Mesenteric fat pad (tissue), 1 donor: ENCODE measurements at regions not wholly inside any gene's neighbourhood (a gene's known extent, or its start where the extent isn't known, plus 50 kb on each side); places are given as distances from the start of the nearest gene placed in this dataset.

ENCODE experiments used
- DNase-seq: peaks from one replicate; pipeline ENCODE4 v3.0.0-alpha.2; 2020; ENCODE audit warnings: low spot score
- donor health status: DM: yes; HTN: yes; CAD: no.

DNA sequence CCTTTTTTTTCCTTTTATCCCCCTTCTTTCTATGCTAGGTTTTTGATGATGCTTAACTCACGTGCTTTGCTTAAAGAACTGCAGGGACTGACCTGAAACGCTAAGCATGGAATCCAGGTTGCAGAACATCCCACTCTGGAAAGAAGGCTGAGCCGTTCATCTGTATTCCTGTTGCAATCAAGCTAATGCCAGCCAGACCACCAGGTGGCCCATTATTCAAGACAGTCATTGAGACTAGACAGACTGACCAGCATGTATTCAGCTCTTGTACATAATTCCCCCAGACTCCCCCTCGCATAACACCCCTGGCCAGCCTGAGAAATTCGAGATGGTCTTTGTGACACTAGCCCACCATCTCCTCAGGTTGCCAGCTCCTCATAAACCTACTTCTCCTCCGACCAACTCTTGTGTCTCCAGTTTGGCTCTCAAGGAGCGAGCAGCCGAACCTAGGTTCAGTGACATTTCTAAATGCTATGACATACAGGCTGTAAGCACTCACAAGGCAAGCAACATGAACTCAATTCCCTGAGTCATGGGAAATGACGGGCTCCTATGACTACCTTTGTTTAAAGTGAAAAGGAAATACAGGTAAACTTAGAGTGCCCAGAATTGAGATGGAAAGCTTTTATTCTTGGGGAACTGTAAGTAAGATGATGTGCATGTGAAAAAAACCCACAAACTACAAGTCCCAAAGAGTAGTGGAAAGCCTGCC lies 309.3 kb upstream of the CDYL start:
- no peak for DNase-seq

DNA sequence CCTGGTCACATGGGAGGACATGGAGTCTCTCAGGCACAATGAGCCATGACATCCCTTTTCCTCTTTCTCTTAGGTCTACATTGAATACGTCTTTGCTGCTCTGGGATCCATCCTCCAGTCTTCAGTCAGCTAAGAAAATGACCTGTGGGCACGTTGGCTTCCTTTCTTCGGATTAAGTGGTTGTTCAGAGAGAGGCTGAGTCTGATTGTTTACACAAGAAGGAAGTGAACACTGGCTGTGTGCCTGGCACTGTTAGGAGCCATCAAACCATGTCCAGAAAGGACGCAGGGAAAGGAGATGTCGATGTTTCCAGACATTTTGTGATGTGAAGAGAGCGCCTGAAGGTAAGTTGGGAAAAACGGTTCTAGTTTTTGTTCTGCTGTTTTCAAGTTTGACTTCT lies 309.9 kb upstream of the CDYL start:
- DNase-seq, result no peak

DNA sequence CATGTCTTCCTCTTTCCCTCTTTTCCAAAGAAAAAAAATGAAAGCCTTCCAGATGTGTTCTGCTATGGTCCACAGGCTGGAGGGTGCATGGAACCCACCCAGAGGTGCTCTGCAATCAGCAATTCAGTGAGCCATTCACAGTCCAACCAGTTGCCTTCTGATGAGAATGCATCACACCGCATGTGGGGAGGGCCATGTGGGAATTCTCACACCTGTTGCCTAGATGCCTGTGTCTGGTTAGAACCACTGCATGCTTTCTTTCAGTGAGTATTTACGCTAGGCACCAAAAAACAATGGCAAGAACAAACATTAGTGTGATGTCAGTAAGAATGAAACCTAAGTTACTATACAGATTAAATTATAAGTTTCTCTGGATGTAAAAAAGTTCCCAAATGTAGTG lies 311.6 kb upstream of the CDYL start:
- DNase-seq, result no peak

DNA sequence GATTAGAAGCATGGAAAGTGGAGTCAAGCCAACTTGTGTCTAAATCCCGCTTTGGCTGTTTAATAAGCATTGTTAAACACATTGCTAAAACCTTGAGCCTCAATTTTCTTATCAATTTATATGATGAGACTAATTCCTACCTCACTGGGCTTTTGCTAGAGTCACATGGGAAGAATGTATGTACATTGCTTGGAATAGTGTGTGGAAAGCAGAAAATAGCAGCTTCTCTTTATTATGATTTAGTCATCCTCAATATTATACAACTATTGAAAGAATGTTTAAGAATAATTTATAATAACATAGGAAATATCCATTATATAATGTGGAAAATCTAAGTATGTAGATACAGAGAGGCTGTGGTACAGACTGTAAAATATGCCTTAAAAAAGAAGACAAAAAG lies 313.0 kb upstream of the CDYL start:
- DNase-seq, result no peak

DNA sequence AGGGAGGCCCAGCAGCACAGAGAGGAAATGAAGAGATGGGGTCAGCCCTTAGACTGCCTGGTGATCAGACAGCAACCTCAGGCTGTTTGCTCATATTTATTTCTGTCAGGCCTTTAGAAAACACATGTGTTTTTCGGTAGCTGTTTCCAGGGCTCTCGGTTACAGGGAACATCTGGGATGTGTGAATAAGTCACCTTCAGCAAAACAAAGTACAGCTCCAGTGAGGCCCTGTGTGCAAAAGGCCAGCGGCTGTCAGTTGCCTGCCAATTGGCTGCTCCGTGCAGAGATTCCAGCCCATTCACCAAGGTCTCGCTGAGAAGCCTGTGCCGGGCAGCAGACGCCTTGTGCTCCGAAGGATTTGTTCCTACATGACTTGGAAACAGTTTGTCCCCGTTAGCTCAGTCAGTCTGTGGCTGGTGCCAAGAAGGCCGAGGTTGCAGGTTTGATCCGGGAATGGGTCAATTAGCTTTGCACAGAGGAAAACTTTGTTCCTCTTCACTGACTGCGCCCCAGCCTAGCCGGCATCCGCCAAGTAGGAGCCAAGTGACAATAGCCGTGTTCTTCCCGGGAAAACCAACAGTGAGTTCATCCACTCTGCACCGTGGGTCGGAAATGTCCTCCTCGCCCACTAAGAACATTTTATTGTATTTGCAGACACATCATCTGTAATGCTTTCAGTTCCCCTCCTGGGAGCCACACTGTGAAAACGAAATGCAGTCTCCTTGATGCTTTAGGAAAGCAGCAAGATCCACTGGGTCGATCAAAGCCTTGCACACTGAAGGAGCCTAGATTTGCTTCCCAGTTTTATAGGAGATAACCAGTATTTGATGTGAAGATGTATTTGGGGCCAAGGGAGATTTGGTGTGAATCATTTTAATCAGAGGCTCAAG lies 315.4 kb upstream of the CDYL start:
- DNase-seq, result no peak

DNA sequence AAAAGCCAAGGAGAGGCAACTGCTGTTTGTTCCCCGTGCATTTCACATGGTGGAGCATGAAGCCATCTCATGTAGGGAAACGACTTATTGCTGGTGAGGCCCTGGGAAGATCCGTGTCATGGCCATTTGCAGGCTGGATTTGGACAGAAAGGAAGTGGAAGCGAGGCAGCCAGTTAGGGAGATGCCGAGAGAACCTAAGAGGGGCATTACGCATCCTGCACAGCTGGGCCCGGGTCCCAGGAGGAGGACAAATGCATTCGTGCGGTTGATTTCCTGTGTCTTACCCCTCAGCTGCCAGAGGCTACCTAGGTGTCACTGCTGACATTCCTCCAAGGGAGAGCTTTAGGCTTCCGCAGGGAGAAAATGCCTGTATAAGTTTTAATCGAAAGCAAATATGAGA lies 316.2 kb upstream of the CDYL start:
- DNase-seq, result no peak

DNA sequence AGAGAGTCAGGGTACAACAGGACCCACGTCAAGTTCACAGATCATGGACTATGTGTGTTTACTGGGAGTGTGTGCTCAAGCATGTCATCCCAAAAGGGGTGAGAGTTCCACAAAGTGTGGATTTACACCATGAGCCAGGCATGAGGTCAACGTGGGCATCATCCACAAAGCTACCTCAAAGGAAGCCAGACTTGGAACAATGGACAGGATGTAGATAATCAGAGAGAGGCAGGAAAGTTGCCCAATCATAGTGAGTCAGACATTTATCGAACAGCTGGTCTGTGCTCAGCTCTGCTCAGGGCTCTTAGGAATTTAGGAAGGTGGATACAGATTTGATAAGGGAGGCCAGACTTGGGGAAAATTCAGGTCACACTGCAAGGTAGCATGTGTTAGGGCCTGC lies 317.2 kb upstream of the CDYL start:
- DNase-seq, result no peak

DNA sequence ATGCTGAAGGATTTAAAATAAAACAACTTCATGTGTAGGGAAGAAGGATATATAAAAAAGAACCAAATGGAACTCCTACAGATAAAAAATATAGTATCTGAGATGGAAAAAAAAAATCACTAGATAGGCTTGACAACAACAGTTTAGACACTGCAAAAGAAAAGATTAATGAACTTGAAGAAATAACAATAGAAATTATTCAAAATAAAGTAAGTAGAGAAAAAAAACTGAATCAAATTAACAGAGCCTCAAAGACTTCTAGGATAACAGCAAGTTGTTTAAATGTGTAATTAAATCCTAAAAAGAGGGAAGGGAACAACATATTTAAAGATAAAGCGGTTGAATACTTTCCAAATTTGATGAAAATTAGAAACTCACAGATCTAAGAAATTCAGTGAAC lies 316.3 kb upstream of the ECI2 start:
- DNase-seq, result no peak

DNA sequence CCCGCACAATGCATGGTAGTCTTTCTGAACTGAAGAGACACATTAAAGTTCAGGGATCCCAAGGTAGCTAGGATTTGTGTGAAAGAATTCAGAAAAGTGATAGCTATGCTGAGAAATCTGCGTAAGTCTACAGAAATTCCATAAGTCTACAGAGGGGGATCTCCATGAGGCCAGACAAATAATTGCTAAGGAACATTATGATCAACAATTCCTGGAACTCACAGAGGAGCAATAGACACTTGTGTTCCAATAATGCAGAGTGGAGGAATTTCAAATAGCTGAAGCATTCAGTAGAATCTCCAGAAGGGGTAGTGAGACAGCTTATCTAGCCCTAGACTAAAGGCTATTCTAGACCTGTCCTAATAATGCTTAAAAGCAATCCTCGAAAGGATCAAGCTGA lies 315.7 kb upstream of the ECI2 start:
- DNase-seq, result no peak

DNA sequence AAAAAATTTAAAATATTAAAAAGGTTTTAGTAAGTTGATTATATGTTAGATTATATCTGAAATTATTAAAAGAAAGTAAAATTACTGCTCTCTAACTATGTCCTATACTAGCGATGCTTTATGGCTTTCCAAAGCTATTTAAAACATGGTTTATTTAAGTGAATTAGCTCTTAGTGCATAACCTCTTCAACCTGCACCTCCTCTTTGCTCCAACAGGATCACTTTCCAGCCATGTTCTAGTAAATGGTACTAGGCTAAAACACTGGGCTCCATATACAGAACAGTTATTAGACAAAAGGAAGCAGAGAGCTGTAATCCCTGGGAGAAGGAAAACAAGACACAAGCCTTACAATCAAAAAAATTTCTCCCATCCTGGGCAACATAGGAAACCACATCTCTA lies 314.9 kb upstream of the ECI2 start:
- DNase-seq, result no peak

DNA sequence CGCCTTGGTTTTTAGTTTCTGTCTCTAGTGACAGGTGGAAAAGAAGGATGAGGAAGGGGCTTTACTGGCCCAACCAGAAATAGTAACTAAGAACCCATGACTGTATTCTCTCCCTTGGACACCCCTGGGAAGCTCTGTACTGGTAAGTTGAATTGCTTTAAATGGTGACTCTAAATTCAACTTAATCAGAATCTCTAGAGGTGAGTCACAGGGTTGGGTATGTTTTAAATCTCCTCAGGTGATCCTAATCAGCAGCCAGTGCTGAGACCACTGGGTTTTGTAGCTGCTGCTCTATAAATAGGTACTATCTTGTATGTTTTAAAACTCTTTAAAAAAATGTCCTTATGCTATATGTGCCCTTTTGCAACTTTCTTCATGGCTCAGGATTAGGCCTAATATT lies 314.0 kb upstream of the ECI2 start:
- DNase-seq, result no peak

DNA sequence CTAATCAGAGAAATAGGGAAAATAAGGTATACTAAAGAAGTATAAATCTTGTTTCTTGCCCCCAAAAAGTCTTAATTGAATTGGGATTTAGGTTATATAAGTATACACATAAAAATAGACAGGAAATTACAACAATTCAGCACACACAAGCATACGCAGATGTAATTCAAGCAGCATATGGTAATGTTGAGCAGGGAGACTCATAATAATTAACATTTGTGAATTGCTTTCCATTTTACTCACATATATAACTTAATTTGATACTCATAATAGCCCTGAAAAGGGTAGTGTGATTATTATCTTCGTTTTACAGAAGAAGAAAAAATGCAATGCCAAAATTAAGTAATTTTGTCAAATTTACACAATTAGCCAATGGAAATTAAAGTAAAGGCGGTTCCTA lies 313.5 kb upstream of the ECI2 start:
- DNase-seq, result no peak

DNA sequence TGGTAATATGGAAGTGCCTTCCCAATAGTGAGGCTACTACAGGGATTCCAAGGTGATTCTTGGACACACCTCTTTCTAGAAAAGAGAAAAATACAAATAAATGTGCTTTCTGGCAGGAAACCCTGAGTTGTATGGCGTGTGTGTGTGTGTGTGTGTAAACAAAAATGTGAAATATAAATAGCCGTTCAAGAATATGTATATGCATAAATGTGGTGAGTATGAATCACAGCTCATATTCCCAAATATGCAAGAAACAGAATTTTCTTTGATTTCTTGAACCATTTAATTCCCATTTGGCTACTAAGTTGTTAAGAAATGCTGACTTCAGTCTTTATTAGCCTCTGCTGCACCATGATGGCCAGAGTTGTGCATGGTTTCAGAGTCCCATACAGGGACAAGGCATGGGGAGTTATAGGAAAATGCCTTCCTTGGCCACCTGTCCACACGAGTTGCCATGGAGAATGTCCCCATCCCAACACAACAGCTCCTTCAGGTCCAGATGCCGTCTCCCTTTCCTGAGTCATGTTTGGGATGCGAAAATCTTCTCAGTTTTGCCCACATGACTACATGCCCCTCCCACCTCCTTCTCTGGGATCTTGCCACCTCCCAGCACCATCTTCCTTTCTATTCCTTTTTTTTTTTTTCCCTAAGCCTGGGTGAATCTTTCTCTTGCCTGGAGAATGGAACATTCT lies 312.4 kb upstream of the ECI2 start:
- no peak for DNase-seq

DNA sequence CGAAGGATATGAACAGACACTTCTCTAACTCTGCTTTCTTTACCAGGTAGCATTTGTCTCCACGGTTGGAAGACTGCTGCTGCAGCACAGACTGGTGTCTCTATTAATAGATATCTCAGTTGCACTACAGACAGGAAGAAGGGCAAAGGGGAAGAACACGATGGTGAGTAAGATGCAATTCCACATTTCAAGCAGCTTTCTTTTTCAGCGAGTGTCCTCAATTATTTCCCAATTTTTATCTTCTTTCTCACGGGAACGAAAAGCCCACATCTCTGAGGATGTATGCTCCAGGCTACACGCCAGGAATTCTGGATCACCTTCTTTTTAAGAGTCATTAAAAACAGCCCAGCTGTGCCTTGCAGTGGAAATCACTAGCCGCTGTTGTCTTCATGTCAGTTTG lies 311.6 kb upstream of the ECI2 start:
- no peak for DNase-seq

DNA sequence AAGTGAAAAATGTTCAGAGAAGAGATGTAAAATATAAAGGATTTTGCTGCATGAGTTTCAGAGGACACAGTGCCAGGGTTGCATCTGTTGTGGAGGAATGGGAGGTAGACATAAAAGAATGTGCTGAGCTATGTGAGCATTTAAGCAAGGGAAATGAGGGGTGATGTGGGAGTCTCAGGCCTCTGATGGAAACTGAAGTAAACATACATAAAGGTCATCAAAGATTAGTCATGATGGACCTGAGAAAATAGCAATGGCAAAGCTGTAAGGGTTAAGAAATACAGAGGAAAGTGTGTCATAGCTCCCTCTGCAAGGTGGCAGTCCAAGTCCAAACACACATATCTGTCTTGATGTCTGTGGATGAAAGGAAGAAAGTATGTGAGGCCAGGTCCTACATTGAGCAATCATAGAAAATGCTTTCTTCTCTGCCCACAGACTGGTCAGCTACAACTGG lies 306.6 kb upstream of the ECI2 start:
- no peak for DNase-seq

DNA sequence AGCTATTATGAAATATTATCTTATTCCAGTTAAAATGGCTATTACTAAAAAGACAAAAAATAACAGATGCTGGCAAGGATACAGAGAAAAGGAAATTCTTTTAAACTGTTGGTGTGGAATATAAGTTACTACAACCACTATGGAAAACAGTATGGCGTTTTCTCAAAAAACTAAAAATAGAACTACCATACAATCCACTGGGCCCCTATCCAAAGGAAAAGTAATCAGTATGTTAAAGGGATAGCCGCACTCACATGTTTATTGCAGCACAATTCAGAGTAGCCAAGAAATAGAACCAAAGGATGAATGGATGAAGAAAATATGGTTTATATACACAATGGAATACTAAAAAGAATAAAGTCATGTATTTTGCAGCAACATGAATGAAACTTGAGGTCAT lies 303.8 kb upstream of the ECI2 start:
- DNase-seq, result no peak

DNA sequence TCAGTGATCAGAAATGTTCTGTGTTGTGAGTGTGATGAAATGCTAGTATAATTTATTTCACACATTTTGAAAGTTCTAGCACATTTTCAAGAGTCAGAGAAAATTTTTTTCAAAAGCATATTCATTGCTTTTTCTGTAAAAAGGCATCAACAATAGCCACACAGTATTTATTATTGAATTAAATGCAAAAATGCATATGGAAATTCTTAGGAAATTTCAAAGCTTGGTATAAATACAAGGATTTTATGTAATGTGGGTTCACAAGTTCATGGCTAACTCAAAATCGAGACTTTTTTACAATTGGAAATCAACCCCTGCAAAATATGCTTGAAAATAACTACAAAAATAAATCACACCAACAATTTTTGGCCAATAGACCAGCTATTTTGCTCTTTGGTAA lies 302.0 kb upstream of the ECI2 start:
- no peak for DNase-seq

DNA sequence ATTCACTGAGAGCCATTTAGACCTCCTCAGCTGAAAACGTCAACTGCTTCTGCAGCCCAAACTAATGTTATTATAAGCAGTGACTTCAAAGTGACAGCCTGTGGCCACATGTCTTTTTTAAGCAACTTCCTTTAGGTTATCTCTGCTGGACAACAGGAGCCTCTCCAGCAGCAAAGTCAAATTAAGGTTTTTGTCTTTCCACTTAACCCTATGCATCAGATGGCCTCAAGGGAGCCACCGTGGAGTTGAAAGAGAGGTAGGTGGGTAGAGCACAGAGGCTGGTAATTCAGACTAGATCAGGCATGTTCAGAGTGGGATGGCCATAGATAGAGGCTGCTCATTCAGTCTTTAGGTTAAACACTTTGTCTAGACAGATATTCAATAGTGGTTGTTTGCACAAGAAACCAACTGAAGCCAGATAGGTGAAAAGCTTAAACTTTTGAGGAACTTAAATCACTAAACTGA lies 300.6 kb upstream of the ECI2 start:
- no peak for DNase-seq

DNA sequence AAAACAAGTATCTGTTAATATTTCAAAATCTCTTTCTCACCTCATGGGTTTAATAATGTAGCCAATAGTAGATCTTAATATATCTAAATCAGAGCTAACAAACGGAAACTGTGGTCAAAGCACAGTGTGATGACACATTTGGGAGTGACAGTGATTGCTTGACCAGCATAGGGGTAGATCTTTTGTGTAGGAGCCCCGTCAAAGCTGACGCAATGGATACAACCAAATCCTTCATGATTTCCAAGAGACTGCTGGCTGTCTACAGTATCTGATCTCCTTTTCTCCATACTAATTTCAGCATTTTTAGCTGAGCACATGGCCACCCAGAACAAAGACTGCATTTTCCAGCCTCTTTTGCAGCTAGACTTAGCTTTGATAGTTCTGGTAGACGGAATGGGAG lies 299.3 kb upstream of the ECI2 start:
- DNase-seq, result no peak

DNA sequence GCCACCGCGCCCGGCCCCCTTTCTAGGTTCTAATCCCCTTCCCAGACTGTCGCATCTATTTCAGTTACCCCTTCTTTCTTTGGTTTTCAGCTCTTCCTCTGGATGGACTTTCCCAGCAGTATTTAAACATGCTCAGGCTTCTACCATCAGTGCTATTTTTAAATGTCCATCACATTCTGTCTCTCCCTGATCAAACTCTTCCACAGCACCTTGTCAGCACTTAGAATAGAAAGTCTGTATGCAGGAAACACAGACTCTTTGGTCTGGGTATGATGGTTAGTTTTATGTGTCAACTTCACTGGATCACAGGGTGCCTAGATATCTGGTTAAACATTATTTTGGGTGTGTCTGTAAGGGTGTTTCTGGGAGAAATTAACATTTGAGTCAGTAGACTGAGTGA lies 297.8 kb upstream of the ECI2 start:
- no peak for DNase-seq

DNA sequence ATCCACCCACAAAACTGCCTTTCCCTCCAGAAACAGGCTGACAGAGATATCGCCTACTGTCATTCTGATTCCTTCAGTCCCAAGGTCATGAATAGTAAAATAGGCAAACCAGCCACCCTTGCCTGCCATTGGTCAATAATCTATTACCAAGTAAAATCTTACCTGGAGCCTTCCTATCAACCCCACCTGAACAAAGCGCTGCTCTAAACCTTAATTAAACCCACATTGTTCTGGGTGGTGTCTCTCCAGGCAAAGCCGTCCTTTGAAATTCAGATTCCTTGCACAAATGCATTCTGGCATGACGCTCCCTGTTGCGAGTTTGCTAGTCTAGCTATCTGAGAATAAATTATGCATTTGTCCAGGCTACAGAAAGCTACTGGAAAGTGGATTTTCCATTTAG lies 291.6 kb upstream of the ECI2 start:
- no peak for DNase-seq

DNA sequence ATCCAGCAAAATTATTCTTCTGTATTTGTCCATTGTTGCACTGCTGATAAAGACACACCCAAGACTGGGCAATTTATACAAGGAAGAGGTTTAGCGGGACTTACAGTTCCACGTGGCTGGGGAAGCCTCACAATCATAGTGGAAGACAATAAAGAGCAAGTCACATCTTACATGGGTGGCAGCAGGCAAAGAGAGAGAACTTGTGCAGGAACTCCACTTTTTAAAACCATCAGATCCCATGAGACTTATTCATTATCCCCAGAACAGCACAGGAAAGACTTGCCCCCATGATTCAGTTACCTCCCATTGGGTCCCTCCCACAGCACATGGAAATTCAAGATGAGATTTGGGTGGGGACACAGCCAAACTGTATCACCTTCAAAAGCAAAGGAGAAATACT lies 286.5 kb upstream of the ECI2 start:
- no peak for DNase-seq
